ENCODE measurements at regions not wholly inside any gene's neighbourhood (a gene's known extent, or its start where the extent isn't known, plus 50 kb on each side); places are given as distances from the start of the nearest gene placed in this dataset.
A peak's percentile ranks its signal among the peaks of the same experiment; 100 is the strongest.

GRCh38 chr7:41830271-41830670 lies 127.4 kb upstream of the INHBA start:
- DNase-seq, result no peak

GRCh38 chr7:41828911-41829310 lies 126.0 kb upstream of the INHBA start:
- DNase-seq, result no peak

DNA sequence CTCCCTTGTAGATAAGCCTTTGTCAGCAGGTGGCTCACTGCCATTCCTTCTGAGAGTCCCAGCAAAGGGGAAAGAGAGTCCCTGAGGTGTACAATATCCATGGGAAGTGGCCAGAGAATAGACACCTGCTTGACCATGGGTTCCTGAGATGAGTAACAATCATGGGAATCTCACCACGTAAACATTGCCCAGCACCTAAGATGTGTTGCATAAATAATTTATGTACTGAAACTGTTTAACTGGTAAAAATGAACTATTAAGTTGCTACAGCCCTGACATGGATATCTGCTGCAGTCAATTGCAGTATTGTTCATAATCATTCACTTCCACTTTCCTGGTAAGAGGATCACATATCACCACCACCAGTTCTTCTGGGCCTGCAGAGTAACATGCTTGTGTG lies 123.8 kb upstream of the INHBA start:
- no peak for DNase-seq

DNA sequence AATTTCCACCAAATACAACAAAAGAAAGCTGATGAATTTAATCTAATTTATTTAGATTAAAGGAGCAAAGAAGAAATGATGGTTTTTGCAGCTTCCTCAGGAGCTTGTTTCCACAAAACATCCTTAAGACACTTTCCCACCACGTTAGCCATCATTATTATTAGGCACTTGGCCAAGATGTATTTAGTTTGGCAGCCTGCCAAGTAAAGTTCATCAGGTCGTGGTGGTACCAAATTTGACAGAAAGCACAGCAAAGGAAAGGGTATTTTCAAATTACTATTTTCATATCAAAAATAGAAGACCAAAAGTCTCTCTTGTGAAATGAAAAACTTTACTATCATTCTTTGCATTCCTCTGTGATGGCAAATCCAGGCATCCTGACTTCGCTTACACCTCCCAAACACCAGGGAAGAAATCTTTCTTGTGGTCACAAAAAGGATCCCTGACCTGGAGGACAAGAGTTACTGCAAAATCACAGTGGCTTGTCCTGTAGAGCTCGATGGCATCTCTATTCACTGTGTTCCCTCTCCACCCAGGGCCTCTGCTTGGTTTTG lies 123.1 kb upstream of the INHBA start:
- DNase-seq, result no peak

- DNase-seq, result no peak
These were observed 121.4 kb upstream of the INHBA start for GRCh38 chr7:41824284-41824683.

- DNase-seq, result no peak
These were observed 119.4 kb upstream of the INHBA start for GRCh38 chr7:41822259-41822817.

DNA sequence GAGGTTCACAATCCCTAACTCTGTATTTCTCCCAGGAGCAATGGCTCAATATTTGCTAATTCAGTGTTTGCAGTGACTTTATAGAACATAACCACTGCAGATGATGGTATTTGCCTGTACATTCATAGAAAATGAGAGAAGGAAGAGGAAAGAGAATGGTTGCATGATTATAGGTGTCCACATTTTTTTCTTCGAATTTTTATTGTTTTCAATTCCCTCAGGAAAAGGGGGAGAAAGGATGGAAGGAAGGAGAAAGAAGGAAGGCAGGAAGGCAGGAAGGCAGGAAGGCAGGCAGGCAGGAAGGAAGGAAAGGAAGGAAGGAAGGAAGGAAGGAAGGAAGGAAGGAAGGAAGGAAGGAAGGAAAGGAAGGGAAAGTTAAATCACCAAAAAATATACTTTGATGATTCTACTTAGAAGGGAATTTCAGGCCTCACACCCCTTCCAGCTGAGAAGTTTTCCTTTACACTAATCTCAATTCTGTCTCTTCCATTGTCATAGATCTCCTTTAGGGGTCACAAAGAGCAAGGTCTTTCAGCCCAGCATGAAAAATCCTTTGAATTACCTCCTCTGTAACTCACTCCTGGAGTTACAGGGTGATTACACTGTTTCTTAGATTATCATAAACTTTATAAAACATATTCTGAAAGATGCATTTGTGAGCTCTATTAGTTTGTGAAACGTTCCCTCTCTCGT lies 118.8 kb upstream of the INHBA start:
- no peak for DNase-seq

- DNase-seq, result no peak
These were observed 117.3 kb upstream of the INHBA start for GRCh38 chr7:41820111-41820671.

DNA sequence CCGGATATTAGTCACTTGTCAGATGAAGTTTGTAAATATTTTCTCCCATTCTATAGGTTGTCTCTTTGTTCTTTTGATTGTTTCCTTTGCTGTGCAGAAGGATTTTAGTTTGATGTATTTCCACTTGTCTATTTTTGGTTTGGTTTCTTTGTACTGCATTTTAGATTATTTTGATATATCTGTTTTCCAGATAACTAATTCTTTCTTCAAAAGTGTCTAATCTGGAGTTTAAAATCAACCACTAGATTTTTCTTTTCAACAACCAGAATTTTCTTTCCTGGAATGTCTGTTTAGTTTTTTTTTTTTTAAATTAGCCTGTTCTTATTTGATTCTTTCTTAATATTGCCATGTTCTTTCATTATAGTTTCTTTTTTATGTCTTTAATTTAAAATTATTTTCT lies 116.8 kb upstream of the INHBA start:
- no peak for DNase-seq

DNA sequence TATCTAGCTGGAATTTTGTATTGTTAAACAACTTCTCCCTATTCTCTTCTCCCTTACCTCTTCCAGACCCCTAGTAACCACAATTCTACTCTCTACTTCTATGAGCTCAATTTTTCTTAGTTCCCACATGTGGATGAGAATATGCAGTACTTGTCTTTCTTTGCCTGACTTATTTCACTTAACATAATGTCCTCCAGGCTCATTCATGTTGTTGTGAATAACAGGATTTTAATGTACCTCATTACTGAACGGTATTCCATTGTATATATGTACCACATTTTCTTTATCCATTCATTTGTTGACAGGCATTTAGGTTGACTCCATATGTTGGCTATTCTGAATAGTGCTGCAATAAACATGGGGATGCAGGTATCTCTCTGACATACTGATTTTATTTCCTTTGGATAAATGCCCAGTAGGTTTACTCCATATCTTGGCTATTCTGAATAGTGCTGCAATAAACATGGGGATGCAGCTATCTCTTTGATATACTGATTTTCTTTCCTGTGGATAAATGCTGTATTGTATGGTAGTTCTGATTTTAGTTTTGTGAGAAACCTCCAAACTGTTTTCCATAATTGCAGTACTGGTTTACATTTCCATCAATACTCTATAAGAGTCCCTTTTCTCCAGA lies 116.0 kb upstream of the INHBA start:
- no peak for DNase-seq

DNA sequence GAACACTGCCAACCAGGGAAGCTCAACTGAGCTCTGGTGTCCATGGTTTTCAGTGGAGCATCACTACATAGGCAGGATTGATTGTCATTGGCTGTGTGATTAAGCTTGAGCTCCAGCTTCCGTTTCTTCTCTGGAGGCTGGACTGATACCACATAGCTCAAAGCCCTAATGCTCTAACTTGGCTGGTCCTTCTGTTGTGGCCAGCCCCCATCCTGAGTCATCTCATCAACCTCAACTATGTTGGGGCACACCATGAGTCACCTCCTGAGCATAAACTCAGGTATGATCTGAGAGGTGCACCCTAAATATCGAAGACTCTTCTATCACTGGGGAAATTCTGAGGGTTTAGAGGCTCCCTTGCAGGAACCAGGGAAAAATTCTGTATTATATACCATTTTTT lies 114.5 kb upstream of the INHBA start:
- DNase-seq, result no peak

GRCh38 chr7:41816111-41816510 lies 113.2 kb upstream of the INHBA start:
- DNase-seq, result peak in 1 of 5 experiments; percentile 27

DNA sequence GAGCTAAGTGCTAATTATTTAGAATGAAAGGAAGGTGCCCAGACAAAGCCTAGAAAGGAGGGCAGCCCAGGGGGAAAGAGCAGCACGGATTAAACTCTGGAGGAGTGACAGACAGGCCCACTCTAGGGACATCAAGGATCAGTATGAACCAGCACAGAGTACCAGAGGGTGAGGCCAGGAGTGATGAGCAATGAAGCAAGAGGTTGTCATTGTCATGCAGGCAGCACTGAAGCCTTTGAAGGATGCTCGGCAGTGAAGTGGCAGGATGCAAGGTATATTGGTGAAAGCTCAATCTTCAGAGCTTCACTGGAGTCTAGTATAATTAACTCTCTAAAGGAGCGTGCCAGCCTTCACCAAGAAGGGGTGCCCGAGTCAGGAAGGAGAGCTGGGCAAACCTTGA lies 112.0 kb upstream of the INHBA start:
- no peak for DNase-seq

- DNase-seq, result no peak
These were observed 110.4 kb upstream of the INHBA start for GRCh38 chr7:41813286-41813685.

DNA sequence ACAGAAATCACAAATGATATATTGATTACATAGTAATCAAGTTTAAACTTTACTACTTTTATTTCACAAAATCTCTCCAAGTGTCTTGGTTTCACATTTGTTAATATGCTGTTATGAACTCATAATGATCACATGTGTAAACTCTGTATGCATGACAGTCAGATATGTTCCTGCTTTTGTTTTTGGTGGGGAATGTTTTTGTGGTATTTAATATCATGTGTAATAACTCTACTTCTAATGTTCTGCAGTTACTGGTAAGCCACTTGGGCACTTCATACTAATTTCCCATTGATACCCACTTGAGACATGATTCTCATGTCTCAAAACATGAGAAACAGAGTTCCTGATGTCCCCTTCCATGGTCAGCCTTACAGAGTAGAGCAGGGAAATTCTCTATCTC lies 109.1 kb upstream of the INHBA start:
- no peak for DNase-seq

DNA sequence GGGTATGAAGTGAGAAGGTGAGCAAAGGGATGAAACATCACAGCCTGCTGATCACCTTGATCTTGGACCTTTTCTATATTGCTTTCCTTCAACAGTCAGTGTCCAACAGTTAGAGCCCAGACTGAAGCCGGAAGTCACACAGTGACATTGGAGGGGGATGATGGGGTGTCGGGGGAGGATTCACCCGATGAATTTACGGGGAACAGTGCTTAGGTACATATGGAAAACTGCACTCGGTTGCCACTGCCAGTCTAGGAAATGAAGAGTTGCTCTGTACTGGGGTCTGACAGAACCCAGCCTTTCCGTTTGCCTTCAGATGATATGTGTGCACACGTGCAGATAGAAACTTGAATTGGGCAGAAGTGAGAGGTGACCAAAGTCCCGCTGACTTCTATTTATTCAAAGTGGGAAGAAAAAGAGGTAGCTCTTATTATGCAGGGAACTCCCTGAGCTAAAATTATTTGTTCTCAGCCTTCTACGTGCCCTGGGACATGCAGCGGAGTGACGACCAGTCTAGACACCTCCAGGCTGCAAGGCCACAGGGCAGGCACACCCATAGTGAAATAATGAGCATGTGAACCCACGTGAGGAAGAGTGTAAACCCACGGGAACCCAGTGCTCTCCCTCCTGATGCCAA lies 107.2 kb upstream of the INHBA start:
- no peak for DNase-seq

DNA sequence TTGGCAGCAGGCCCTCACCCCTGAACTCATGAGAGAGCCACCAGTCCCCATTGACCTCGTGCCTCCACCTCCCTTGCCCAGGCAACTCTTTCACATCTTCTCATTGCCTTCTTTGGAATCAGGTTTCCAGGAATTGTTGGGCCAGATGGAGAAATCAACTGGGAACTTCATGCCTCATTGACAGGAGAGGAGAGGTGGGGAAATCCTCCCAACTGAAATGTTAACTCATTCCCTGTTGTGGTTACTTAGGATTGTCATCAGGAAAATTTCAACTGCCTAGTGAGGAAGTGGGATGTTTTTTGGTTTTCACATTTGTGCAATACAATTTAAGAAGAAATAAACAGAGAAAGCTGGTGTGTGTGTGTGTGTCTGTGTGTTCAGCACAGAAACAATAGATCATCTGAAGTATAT lies 106.6 kb upstream of the INHBA start:
- DNase-seq, result no peak

DNA sequence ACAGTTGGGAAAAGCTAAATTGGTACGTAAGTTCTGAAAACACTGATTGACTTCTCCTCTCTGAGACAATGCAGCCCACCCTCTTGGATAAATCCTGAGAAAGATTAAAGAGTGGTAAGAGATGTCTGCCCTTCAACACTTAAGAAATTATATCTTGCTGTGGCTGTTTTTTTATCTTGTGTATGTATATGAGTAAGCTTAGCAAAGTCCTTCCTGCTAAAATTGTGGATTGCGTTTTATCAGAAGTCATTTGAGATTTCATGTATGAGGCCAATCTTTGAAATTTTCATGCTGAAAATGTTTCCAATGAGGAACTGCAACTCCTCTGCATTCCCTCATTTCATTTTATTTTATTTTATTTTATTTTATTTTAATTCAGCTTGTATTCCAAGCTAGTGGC lies 106.2 kb upstream of the INHBA start:
- no peak for DNase-seq

DNA sequence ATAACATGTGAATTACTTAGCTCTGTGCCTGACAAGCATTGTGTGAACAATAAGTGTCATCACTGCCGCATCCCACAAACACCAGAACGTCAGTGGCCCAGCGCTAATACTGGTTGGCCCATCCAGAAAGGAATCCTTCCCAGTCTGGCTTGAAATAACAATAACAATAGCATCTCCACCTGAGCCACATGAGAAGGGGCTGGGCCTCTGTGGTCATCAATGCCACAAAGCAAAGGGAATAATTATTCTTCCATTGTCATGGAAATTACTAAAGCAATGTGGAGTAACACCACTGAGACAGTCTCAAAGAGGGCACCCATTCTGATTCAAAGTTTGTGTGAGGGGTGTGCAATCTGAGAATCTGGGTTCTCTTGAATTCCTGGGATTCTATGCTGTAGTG lies 105.7 kb upstream of the INHBA start:
- DNase-seq, result no peak

GRCh38 chr7:41803569-41803968 lies 100.7 kb upstream of the INHBA start:
- DNase-seq, result no peak

DNA sequence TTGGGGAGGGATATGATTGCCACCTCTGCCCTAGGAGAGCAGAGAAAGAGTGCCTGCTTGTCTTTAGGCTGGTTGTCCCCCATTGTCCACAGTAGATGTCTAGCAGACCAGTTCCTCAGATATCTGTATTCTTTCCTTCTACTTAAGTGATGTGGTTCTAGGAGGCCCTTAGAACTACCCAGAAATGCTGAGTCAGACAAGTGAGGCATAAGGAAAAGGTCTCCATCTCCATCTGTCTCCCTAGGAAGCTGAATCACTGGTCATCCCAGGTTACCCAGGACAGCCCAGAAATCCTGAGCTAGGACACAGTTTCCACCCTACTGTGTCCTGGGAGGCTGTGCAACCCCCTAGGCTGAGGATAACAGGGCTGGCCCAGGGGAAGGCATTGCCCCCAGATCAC lies 93.4 kb upstream of the INHBA start:
- DNase-seq, result no peak

GRCh38 chr7:41795276-41795833 lies 92.5 kb upstream of the INHBA start:
- no peak for DNase-seq

- DNase-seq, result no peak
These were observed 90.7 kb upstream of the INHBA start for GRCh38 chr7:41793556-41793955.

All from T-helper 2 cell (primary cell).